ENCODE measurements at regions not wholly inside any gene's neighbourhood (a gene's known extent, or its start where the extent isn't known, plus 50 kb on each side); places are given as distances from the start of the nearest gene placed in this dataset.

DNA sequence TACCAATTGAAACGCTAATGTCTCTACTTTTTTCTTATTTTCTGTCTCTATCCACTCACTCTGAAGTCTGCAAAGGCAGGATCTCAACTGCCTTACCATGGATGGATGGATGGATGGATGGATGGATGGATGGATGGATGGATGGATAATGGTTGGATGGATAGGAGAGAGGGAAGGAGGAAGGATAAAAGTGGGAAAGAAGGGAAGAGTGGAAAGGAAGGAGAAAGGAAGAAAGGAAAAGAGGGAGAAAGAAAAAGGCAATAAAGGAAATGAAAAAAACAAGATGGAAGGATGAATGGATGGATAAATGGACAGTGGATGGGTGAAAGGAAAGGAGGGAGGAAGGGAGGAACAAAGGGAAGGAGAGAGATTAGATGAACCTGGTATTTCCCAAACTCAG is 506.0 kb downstream of the MN1 start:
- Histone ChIP-seq H3K4me2 (ENCODE audit: insufficient read depth, insufficient read length, low read length) (no peak overlapping the region), H4K8ac (replicated peaks; ENCODE audit: insufficient read length, low read depth, low read length) (no peak overlapping the region), H3K14ac (ENCODE audit: insufficient read depth, low read length) (no peak overlapping the region), H2AFZ (ENCODE audit: low read length) (no peak overlapping the region), H3K4me1 (ENCODE audit: insufficient read depth, low read length) (peaks cover 2% of the 10 kb centered on the region), H2BK120ac (ENCODE audit: low read depth, low read length, poor library complexity, severe bottlenecking) (no peak overlapping the region), H4K5ac (ENCODE audit: insufficient read length, low read depth, low read length) (no peak overlapping the region), H3K4ac (ENCODE audit: low read depth, low read length) (no peak overlapping the region), H3K23ac (ENCODE audit: insufficient read length, low read depth, low read length) (no peak overlapping the region), H3K79me2 (ENCODE audit: insufficient read depth, low read length) (no peaks in the 10 kb centered on the region), H3K56ac (ENCODE audit: insufficient read length, low read depth, low read length) (no peak overlapping the region), H2BK12ac (ENCODE audit: insufficient read length, low read depth, low read length) (no peak overlapping the region), H4K91ac (ENCODE audit: insufficient read length, low read depth, low read length) (no peak overlapping the region), H2BK20ac (ENCODE audit: low read depth, low read length, poor library complexity, severe bottlenecking) (no peak overlapping the region), H2BK15ac (ENCODE audit: low read depth, low read length) (no peak overlapping the region), H3K9ac (ENCODE audit: extremely low read depth, insufficient read length, low read length) (no peak overlapping the region), H3K18ac (ENCODE audit: insufficient read length, low read depth, low read length) (no peak overlapping the region), H2BK5ac (ENCODE audit: insufficient read length, low read length) (no peak overlapping the region), H3K27ac (ENCODE audit: insufficient read length, low read depth, low read length) (no peak overlapping the region), H4K20me1 (ENCODE audit: control insufficient read depth, insufficient read depth, insufficient read length) (no peaks in the 10 kb centered on the region), H2AK5ac (ENCODE audit: insufficient read length, low read length) (no peak overlapping the region), H3T11ph (ENCODE audit: low read length) (no peak overlapping the region), H3K79me1 (ENCODE audit: insufficient read depth, low read depth, low read length, poor library complexity, severe bottlenecking) (no peaks in the 10 kb centered on the region), H3K27me3 (ENCODE audit: insufficient read depth, low read length) (no peaks in the 10 kb centered on the region), H3K23me2 (ENCODE audit: insufficient read length, low read depth, low read length, poor library complexity, severe bottlenecking) (peaks cover 2% of the 10 kb centered on the region), H3K9me3 (ENCODE audit: control insufficient read depth, low read depth, low read length) (no peaks in the 10 kb centered on the region)
- Mint-ChIP-seq H3K27me3 (ENCODE audit: low read depth) (peaks cover 15% of the 10 kb centered on the region), H3K4me3 (no peak overlapping the region), H3K4me1 (peaks cover 23 to 52% of the 10 kb centered on the region in 2 experiments), H3K27ac (no peak overlapping the region), H3K36me3 (ENCODE audit: insufficient read depth in 1 of 3, low read depth in 3 of 3) (no peaks in the 10 kb centered on the region), H3K9me3 (no peaks in the 10 kb centered on the region; a peak in 1 of 5 replicates)
- TF ChIP-seq, protein P1, sequence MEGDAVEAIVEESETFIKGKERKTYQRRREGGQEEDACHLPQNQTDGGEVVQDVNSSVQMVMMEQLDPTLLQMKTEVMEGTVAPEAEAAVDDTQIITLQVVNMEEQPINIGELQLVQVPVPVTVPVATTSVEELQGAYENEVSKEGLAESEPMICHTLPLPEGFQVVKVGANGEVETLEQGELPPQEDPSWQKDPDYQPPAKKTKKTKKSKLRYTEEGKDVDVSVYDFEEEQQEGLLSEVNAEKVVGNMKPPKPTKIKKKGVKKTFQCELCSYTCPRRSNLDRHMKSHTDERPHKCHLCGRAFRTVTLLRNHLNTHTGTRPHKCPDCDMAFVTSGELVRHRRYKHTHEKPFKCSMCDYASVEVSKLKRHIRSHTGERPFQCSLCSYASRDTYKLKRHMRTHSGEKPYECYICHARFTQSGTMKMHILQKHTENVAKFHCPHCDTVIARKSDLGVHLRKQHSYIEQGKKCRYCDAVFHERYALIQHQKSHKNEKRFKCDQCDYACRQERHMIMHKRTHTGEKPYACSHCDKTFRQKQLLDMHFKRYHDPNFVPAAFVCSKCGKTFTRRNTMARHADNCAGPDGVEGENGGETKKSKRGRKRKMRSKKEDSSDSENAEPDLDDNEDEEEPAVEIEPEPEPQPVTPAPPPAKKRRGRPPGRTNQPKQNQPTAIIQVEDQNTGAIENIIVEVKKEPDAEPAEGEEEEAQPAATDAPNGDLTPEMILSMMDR (conservative IDR thresholded peaks at IDR 0.05): no peak
- WGBS (ENCODE audit: extremely low coverage, insufficient read length, low lambda C conversion rate): no CpG with 5 or more reads among the region's 1 CpG
- no peak for DNase-seq
